ENCODE measurements at regions not wholly inside any gene's neighbourhood (a gene's known extent, or its start where the extent isn't known, plus 50 kb on each side); places are given as distances from the start of the nearest gene placed in this dataset.

DNA sequence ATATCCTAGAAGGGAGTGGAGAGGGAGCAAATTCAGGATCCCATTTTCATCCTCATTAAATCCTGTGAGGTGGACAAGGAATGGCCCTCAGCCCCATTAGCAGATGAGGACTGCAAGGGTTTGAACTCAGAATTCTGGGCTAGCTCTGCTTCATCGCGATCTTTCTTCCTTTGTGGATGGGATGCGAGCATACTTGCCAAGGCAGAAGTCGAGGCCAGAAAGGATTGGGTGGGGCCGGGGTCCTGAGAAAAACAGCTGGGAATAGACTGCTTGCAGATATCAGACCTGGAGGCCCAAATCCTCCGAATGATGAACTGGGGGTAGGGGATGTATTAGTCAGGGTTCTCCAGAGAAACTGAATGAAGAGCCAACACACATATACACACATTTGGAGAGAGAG lies 179.0 kb downstream of the CHST1 start:
- Histone ChIP-seq H3K4me2 (ENCODE audit: insufficient read depth, low read length) (no peak overlapping the region), H3K4me3 (ENCODE audit: low read depth in 1 of 2, low read length in 2 of 2) (no peak overlapping the region), H3K27me3 (ENCODE audit: insufficient read depth, low read length, poor library complexity) (peaks cover 23% of the 10 kb centered on the region), H3K79me2 (ENCODE audit: insufficient read depth, low read length) (no peaks in the 10 kb centered on the region), H3K9ac (ENCODE audit: low read depth, low read length) (no peak overlapping the region), H3K4me1 (ENCODE audit: insufficient read depth, low read length) (no peaks in the 10 kb centered on the region), H3K27ac (ENCODE audit: low read length) (no peak overlapping the region), H3K36me3 (ENCODE audit: insufficient read depth, low read length) (no peaks in the 10 kb centered on the region), H2AFZ (ENCODE audit: low read depth, low read length) (no peak overlapping the region), H4K20me1 (ENCODE audit: insufficient read depth, low read length) (no peaks in the 10 kb centered on the region), H3K9me3 (ENCODE audit: insufficient read depth, low read length, severe bottlenecking) (no peaks in the 10 kb centered on the region)
- TF ChIP-seq, protein P1, sequence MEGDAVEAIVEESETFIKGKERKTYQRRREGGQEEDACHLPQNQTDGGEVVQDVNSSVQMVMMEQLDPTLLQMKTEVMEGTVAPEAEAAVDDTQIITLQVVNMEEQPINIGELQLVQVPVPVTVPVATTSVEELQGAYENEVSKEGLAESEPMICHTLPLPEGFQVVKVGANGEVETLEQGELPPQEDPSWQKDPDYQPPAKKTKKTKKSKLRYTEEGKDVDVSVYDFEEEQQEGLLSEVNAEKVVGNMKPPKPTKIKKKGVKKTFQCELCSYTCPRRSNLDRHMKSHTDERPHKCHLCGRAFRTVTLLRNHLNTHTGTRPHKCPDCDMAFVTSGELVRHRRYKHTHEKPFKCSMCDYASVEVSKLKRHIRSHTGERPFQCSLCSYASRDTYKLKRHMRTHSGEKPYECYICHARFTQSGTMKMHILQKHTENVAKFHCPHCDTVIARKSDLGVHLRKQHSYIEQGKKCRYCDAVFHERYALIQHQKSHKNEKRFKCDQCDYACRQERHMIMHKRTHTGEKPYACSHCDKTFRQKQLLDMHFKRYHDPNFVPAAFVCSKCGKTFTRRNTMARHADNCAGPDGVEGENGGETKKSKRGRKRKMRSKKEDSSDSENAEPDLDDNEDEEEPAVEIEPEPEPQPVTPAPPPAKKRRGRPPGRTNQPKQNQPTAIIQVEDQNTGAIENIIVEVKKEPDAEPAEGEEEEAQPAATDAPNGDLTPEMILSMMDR (IDR thresholded peaks at IDR 0.05; ENCODE audit: borderline replicate concordance, extremely low read depth, low read length, poor library complexity, severe bottlenecking): no peak
- no peak for TF ChIP-seq EZH2 (IDR thresholded peaks at IDR 0.05; ENCODE audit: borderline replicate concordance, low read depth, low read length, severe bottlenecking)
- DNase-seq: no peak
- ATAC-seq (ENCODE audit: insufficient read depth, low read depth): no peak

DNA sequence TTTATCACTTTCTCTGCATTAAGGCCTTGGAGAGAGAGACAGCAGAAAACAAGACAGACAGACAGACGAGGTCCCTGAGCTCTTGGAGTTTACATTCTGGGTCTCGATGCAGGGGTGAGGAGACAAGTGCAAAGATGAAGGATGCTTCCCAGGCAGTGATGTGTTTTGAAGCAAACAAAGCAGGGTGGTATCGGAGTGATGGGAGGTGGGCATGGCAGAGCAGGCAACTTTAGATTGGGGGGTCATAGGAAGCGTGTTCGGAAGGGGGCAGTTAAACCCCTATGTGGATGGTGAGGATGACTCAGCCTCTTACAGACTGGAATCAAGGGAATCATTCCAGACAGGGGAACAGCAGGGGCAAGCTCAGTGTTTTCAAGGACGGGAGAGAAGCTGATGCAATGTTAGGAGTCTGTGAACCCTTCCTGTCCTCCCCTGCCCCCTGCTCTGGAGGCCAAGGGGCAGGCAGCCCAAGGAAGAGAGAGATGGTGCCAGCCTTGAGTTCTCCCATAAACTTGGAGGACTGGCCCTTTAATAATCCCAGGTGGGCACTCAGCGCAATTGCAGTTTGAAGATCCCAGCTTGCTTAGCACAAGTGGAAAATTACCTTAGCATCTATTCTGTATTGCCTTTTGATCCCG lies 180.2 kb downstream of the CHST1 start:
- ATAC-seq (ENCODE audit: insufficient read depth, low read depth) (no peak), DNase-seq (no peak)
- Histone ChIP-seq H4K20me1 (ENCODE audit: insufficient read depth, low read length) (no peaks in the 10 kb centered on the region), H3K9me3 (ENCODE audit: insufficient read depth, low read length, severe bottlenecking) (no peaks in the 10 kb centered on the region), H3K4me2 (ENCODE audit: insufficient read depth, low read length) (no peak overlapping the region), H3K4me3 (ENCODE audit: low read depth in 1 of 2, low read length in 2 of 2) (no peak overlapping the region), H3K27ac (ENCODE audit: low read length) (no peak overlapping the region), H3K9ac (ENCODE audit: low read depth, low read length) (no peak overlapping the region), H2AFZ (ENCODE audit: low read depth, low read length) (no peak overlapping the region), H3K27me3 (ENCODE audit: insufficient read depth, low read length, poor library complexity) (peaks cover 16% of the 10 kb centered on the region), H3K79me2 (ENCODE audit: insufficient read depth, low read length) (no peaks in the 10 kb centered on the region), H3K4me1 (ENCODE audit: insufficient read depth, low read length) (no peaks in the 10 kb centered on the region), H3K36me3 (ENCODE audit: insufficient read depth, low read length) (no peaks in the 10 kb centered on the region)
- TF ChIP-seq EZH2 (IDR thresholded peaks at IDR 0.05; ENCODE audit: borderline replicate concordance, low read depth, low read length, severe bottlenecking): no peak
- TF ChIP-seq, protein P1 (IDR thresholded peaks at IDR 0.05; ENCODE audit: borderline replicate concordance, extremely low read depth, low read length, poor library complexity, severe bottlenecking): peak; percentile 21

DNA sequence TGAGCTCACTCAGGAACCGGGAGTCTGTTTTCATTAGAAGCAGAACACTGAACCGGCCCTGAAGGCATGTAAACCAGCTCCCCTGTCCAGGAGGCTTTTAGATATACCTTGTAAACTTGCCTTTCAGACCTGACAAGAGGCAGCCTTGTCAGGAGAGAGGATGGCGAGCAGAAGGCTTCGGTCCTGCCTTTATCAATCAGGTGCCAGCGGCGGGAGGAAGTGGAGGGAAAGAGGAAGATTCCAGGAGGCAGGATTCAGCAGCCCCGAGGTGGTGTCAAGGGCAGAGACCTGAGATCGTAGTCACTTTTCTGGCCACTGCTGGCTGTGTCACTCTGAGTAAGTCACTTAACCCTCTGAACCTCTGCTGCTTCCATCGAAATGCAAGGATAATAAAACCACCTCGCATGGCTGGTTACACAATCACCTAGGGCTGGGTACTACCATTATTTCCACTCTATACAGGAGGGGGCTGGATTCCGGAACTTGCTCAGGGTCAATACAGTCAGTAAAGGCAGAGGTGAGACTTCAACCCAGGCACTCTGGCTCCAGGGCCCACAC lies 181.0 kb downstream of the CHST1 start:
- TF ChIP-seq, protein P1 (IDR thresholded peaks at IDR 0.05; ENCODE audit: borderline replicate concordance, extremely low read depth, low read length, poor library complexity, severe bottlenecking): no peak
- TF ChIP-seq EZH2 (IDR thresholded peaks at IDR 0.05; ENCODE audit: borderline replicate concordance, low read depth, low read length, severe bottlenecking): no peak
- H4K20me1 ChIP-seq (ENCODE audit: insufficient read depth, low read length): no peaks in the 10 kb centered on the region
- H3K4me3 ChIP-seq (ENCODE audit: low read depth in 1 of 2, low read length in 2 of 2): no peak overlapping the region
- no peaks in the 10 kb centered on the region for H3K4me1 ChIP-seq (ENCODE audit: insufficient read depth, low read length)
- H3K27ac ChIP-seq (ENCODE audit: low read length): no peak overlapping the region
- H3K36me3 ChIP-seq (ENCODE audit: insufficient read depth, low read length): no peaks in the 10 kb centered on the region
- H3K4me2 ChIP-seq (ENCODE audit: insufficient read depth, low read length): no peak overlapping the region
- H2AFZ ChIP-seq (ENCODE audit: low read depth, low read length): no peak overlapping the region
- no peak overlapping the region for H3K9ac ChIP-seq (ENCODE audit: low read depth, low read length)
- H3K79me2 ChIP-seq (ENCODE audit: insufficient read depth, low read length): no peaks in the 10 kb centered on the region
- no peaks in the 10 kb centered on the region for H3K9me3 ChIP-seq (ENCODE audit: insufficient read depth, low read length, severe bottlenecking)
- no peak for ATAC-seq (ENCODE audit: insufficient read depth, low read depth)
- peaks cover 8% of the 10 kb centered on the region for H3K27me3 ChIP-seq (ENCODE audit: insufficient read depth, low read length, poor library complexity)
- no peak for DNase-seq

Measured in DND-41 (cell line).